ENCODE measurements at regions not wholly inside any gene's neighbourhood (a gene's known extent, or its start where the extent isn't known, plus 50 kb on each side); places are given as distances from the start of the nearest gene placed in this dataset.

DNA sequence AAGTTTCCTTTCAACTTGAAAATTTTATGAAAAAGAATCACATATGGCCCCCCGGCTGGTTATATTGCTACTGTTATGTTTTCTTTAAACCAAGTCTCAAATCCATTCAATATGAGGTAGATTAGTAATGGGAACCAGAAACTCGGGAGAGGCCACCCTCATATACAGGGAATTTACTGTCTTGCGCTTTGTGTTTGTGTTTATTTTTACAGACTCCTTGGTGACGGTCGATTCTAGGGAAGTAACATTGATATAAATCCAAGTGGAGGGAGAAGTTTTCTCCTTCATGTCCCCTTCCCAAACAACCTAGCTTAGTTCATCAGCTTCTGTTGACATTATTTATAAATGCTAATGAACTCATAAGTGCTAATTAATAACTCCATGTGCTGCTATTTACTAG is 163.5 kb upstream of the LMO4 start:
- no peak for FAIRE-seq

DNA sequence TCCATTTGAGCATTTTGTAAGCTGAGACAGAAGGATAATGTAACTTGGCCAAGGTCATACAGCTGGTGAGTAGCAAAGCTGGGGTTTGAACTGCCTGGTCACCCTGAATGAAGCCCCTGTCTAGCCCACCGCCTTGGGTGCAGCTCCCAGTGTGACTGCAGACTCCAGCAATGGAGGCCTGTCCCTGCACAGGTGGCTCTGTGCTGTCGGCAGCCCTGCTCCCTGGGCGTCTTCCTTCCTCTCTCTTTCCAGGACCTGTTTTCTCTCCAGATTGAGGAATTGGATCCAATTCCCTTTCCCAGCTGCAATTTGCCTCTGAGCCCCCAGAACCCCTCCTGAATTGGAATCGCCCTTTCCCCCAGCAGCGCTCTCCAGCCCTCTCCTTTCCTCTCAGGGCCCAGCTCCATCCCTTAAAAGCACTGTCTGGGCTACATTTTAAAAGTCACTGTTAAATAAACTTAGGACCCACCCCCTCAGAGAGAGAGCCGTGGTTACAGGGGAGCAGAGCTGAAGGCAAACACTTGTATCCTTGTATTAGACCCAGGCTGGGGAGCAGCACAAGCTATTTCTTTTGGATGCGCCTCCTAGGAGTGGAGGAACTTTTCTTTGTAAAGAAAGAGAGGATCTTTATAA is 161.4 kb upstream of the LMO4 start:
- no peak for FAIRE-seq

DNA sequence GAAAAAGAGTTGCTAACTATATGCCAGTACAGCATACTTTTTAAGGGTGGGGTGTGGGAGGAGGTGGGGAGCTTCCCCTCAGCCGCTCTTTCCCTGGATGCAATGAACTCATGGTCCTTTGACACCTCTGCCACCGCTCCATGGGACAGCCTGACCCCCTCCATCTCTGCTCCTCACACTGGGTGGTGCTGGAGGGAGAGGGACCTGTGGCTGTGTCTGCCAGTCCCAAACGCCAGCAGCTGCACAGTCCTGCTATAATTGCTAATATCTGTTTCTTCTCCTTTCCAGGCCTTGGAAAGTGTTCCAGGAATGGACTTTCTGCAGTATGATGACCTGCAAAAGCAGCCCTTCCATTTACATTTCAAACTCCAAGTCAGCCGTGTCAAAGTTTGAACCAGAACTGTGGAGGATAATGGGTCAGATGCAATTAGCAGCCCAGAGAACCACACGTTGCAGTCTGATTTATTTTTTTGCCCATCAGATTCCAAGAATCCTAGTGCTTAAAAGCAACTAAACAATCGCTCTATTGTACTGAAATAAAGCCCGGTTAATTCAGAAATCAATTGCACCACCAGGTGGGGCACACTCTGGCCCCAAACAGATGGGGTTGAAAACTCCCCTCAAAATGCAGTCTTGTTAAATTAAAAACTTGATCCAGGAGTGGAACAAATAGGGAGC is 160.7 kb upstream of the LMO4 start:
- FAIRE-seq, result no peak

DNA sequence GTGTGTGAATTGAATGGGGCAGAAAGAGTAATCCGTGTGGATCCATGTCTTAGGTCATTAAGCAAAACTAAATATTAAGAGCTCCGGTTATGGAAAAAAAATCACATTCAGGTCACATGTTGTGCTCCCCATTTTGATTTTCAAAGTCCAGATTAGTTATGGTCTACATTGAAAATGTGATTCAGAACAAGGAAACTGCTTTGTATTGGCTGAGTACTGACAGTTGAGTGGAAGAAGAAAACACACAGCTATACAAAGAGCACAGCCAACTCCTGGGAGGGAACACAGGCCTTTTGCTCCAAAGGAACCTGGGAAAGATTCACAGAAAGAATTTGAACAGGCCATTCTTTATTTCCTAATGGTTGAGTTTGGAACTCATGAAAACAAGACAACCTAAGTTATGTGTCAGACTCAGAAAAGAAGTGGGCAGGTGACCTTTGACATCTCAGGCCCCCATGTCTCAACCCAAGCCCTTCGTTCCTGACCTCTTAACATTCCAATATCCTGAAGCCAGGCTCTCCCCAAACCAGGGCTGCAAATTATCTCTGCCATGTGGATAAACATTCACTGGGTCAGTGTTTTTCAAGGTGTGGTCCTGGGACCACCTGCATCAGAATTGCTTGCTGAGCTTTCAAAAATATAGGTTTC is 159.3 kb upstream of the LMO4 start:
- no peak for FAIRE-seq

DNA sequence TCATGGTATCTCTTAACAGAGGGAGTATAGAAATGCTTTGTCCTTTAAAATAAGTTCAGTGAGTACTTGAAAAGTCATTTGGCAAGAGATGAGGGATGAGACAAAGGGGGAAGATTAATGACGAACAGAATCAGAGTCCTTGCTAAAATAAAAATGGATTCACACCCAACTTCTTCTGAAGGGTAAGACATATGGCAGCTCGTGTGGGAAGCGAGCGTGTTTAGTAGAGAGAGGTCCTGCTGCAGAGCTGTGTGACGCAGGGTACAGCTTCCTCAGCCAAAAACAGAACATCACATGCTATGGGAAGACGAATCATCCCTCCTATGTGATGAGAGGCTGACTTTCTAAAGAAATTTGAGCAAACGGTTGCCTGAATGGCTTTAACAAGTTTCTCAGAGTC is 158.5 kb upstream of the LMO4 start:
- FAIRE-seq, result no peak

DNA sequence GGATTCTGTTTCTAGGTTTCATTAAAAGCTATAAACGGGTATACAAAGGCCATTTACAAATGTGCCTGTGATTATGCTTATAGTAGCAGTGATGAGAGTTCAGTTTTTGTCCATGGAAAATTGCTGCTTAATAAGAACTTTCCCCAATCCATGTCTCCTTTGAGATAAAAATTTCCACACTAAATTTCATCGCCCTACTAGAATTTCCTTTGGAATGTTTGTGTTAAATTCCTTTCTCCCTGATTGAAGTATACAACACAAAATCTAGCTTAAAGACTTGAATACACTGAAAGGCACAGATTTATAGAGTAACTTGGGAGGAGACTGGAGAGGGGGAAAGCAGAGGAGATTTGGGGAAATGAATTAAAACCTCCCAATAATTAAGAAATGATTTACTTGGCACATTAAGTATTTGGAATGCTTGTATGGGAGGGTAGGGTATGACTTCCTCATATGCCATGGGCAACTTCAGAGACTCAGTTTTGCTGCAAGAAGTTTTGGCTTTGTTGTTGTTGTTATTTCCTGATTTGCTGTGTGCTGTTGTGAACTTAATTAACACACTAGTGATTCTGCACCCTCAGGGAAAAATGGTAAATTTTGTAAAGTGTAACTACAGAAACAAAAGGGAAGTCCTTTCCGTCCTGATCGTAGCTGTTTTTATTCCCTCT is 157.6 kb upstream of the LMO4 start:
- no peak for FAIRE-seq

DNA sequence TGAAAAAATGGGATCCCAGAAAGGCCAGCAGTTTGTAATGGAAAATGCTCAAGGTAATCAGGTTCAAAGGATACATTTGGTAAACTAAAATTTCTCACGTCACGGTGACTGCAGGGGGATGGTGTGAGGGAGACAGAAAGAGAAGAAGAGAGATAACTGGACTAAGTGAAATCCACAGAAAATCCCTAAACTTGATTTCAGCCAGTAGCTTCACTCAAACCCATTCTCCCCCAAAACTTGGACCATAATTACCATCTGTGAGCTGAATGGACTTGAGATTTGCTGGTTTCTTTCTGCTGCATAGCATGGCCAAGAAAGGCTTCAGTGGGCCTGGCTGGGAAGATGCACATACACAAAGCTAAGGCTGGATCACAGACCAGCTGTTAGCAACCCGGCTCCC is 155.4 kb upstream of the LMO4 start:
- no peak for FAIRE-seq

DNA sequence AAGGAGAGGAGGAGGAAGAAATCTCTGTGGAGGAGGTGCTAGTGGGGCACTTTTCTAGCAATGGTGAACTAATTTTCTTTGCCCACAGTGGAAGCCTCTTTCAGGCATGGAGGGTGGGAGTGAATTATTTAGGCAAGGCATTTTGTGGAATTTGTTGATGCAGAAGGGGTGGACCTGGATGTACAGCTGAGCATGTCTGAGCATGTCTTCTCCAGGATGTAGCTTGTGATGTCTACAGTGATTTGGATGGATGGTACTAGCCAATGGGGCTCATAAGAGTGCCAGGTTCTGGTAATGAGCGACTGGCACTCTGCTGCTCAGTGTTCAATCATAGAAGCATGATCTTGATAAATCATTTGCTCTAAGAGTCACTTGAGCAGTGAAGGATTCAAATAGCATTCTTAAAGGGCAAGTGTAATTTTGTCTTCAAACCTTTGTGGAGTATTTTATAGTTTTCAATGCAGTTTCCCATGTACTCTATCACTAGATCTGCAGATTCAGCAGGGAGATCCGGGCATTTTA is 153.9 kb upstream of the LMO4 start:
- no peak for FAIRE-seq

DNA sequence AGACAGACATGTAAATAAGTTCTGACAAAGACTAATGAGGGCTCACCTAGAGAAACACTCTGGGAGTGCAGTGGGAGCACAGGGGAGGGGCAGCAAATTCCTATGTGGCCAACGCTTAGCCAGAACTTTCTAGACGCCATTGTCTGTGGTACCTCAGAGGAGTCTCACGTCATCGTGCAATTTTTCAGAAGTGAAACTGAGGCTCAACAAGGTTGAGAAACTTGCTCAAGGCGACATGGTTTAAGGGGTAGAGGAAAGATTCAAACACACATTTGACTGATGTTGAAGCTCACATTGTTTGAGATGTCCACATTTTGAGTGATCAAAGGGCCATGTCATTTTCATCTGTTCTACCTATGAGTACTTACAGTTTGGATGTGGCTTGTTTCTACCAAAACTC is 152.6 kb upstream of the LMO4 start:
- FAIRE-seq, result no peak

DNA sequence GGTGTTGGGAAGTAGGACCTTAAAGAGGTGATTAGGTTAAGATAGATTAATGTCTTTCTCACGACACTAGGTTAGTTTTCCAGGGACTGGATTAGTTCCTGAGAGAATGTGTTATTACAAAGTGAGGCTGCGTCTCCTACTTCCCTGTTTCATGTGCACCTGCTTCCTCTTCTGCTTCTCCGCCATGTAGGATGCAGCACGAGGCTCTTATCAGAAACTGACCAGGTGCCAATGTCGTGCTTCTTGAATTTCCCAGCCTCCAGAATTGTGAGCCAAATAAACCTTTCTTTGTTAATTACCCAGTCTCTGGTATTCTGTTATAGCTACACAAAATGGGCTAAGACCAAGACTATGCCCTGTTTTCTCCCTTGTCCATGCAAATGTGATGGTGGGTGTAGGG is 152.2 kb upstream of the LMO4 start:
- FAIRE-seq, result no peak

DNA sequence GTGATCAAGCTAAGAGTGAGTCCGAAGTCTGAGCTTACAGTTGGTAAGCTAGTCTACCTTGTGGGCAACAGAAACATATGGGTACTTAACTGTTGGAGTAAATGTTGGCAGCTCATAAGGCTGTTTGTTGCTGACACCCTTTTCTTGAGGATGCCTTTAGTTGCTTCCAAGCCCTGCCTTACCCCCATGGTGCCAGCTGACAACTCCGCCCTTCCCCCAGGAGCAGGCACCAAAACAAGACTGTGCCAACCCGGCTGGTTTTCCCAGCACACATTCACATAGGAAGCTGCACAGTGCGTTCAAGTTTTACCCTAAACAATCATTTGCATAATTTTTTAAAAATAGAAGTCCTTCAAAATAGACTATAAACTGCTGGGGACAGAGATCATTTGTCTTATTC is 150.2 kb upstream of the LMO4 start:
- FAIRE-seq, result no peak

DNA sequence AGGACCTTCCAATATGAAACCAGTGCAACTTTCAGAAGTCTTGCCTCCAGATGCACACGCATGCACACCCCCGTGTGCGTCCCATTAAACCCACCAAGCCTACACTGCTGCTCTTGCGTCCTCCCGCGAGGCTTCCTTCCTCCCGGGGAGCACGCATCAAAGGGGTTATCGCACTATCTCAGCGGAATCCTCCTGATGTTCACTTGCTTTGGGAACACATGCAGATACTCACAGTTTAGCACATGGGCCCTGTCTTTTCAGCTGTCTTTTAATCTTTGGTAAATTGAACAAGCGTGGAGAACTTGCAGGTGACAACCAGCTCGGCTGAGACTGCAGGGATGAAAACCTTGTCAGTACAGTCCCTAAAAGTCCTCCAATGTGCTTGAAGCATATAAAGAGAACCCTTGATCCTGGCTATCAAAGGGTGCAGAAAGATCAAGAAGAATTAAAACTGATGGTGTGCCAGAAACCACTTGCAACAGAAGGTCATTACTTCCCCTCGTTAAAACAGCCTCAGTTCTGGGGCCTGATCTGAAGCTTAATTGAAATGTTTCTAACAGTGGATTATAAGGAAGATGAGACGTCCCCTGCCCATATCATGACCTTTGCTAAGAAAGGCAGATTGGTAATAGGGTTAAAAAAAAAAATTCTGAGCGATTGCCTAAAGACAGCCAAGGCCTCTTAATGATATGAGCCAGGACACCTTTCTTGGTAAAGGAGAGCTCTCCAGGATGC is 149.4 kb upstream of the LMO4 start:
- no peak for FAIRE-seq

DNA sequence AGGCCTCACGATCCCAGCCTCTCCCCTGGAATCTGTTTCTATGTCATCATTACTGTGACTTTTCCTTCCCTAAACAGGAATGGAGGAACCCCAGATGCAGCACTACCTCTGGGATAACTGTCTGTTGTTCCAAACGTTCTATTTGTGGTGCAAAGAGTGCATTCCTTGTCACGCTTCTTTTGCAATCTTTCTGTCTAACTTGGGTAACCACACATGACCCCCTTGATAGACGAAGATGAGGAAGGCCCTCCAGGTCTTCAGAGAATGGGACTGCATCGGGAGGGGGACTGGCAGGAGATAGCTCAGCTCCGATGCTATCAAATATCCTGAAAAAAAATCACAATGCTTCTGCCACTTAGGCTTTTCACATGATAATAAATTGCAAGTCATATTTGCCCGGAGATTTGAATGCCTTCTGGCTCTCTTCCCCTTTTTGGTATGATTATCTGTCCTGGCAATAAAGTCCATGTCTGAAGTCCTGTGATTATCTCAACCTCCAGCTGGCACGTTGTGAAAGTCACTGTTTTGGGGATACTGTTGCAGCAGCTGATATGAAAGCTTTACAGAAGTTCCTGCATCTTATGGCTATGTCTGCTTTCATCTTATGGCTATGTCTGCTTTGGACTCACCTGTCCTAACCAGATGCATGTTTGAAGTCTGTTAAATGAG is 148.7 kb upstream of the LMO4 start:
- FAIRE-seq, result no peak

DNA sequence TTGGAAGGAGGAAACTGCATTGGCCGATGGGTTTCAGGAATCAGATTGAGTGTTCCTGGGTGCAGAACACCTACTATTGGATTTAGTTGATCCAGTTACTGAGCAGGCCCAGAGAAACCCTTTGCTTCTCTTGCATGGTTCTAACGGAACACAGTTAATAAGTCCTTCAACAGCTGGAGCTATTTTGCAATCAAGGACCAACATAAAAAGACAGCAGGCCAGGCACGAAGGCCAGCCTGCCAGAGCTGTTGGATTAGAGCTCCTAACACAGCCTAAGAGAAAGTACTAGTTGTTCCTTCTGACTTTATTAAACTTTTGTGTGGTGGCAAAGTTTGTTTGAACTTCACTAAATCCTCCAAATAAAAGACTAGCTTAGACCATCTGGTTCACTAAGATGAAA is 148.0 kb upstream of the LMO4 start:
- no peak for FAIRE-seq

DNA sequence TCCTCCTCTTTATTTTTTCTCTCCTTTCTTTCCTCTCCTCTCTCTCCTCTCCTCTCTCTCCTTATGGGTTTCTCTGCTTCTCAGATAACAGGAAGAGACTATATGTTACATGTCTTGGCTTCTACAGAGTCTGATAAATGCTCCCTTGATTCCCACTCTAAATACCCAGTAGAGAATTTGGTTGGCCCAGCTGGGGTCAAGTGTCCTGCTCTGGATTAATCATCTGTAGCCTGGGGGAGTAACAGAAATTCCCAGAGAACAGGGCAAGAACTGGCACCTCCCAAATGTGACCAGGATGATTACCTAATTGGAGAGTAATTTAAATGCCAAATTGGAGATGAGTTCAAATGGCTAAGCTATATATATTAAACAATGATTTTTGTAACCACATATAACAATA is 146.1 kb upstream of the LMO4 start:
- no peak for FAIRE-seq

DNA sequence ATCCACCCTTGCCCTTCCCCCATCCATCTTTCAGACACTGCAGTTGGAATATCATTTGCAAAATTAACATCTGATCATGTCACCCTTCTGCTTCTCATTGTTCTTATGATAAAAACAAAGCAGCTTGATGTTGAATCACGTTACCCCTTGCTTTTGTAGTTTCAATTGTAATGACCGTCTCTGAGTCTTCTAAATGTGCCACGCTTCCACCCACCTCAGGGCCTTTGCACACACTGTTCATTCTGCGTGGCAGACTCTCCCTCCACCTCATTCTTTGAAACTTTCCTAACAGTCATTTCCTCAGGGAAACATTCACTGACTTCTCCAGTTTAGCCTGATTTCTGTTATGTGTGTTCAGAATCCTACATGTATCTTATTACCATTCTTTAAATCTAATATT is 143.6 kb upstream of the LMO4 start:
- no peak for FAIRE-seq

DNA sequence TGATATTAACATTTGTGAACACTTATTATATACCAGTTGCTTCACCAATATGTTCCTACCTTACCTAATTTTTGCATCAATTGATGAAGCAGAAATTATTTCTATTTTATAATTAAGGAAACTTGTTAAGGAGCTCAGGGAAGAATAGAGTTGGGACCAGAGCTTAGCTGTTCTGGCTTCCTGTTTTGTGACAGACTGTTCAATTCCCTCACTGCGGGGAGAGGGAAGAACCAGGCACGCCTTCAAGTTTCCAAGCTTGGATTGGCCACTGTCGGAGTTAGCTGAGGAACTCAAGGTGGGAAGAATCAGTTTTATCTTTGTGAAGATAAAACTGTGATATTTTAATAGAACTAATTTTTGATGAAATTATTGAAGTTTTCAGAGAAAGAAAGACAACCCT is 142.3 kb upstream of the LMO4 start:
- no peak for FAIRE-seq

DNA sequence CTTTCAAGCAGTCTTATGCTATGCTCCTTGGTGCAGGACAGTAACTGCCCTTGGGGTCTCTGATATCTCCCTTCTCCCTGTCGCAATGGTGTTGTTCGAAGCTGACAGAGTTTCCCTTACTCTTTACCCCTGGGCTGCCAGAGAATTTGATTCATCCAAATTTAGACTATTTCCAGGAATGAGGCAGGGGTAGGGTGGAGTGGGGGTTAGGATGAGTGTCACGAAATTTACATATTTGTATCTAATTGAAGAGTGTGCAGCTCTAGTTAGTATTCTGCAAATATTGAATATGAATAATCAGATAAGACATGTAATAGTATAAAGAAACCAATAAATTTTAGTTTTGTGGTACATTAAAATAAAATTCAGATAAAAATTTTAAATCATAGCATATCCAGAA is 140.0 kb upstream of the LMO4 start:
- FAIRE-seq, result no peak

DNA sequence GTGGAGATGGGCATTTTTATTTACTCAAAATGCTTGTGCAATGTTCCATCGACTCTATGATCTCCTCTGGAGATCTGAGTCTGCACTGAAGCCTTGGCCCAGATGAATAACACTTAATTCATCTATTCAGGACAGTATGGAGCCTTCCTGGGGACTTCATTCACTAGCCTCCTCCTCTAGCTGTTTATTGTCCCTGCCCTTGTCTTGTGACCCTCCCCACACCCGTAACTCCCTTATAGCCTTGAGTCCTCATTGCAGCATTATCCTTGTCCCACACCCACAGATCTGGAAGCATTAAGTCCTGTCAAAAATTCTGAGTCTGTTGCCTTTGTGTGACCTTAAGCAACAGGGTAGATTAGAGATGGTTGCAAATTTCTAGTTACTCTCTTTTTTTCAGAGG is 138.3 kb upstream of the LMO4 start:
- FAIRE-seq, result no peak

DNA sequence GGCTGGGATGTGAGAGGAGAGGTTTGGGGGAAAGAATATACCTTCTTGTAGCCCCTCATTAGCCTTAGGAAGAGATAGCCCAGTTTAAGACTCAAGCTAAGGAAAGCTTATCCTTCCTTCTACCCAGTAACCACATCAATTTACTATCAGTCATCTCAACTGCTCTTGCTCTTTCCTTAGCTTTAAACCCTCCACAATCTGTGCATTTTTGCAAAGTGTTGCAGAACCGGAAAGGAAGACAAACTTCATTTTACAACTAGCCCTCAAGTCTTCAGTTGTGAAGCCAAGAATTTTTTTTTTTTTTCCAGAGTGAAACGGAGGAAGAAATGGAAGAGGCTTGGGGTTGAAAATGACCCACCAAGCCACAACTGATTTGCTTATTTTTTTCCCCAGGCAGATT is 137.0 kb upstream of the LMO4 start:
- no peak for FAIRE-seq

DNA sequence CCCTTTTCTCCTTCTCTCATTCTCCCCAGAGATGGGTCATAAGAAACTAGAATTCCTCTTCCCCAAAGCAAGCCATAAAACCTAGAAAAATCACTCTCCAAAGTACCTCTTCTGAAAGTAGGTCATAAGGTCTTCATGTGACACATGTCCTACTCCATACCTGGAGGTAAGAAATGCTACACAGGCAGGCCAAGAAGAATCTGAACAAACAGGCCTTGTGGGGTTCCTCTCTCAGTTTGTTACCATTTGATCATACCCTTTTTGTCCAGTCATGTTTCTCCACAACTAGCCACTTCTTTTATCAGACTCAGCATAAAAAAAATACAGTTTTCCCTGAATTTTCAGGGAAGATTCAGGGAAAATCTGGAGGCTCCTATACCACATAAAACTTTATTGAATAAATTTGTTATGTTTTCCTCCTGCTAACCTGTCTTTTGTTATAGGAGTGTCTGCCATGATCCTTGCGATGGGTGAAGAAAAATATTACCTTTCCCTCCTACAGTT is 134.4 kb upstream of the LMO4 start:
- no peak for FAIRE-seq

DNA sequence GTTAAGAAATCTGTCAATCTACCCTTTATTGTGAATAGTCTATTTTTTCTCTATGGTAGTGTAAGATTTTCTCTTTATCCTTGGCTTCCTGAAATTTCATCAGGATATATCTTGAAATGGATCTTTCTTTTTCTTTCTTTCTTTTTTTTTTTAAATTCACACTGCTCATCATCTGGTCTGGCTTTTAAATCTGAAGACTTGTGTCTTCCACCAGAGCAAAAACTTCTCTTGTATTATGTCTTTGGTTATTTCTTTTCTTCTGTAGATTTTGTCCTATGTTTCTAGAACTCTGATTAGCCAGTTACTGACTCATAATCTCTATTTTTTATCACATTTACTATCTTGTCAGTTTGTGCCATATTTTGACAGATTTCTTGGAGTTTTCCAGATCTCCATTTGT is 133.8 kb upstream of the LMO4 start:
- no peak for FAIRE-seq
